GM18505 (cell line): ENCODE measurements at regions not wholly inside any gene's neighbourhood (a gene's known extent, or its start where the extent isn't known, plus 50 kb on each side); places are given as distances from the start of the nearest gene placed in this dataset.
A peak's percentile ranks its signal among the peaks of the same experiment; 100 is the strongest.

Experiments
- ATAC-seq: cut with Tn5 transposase; IDR thresholded peaks from one replicate; pipeline ENCODE4 v1.9.1; 2021; ENCODE audit not compliant: unreplicated experiment
- POLR2A ChIP-seq: IDR thresholded peaks from 4 replicates; pipeline ENCODE4 v1.6.1; 2011; ENCODE audit warnings: borderline replicate concordance; ENCODE audit not compliant: insufficient read depth, insufficient read length; ENCODE audit errors: extremely low read depth

DNA sequence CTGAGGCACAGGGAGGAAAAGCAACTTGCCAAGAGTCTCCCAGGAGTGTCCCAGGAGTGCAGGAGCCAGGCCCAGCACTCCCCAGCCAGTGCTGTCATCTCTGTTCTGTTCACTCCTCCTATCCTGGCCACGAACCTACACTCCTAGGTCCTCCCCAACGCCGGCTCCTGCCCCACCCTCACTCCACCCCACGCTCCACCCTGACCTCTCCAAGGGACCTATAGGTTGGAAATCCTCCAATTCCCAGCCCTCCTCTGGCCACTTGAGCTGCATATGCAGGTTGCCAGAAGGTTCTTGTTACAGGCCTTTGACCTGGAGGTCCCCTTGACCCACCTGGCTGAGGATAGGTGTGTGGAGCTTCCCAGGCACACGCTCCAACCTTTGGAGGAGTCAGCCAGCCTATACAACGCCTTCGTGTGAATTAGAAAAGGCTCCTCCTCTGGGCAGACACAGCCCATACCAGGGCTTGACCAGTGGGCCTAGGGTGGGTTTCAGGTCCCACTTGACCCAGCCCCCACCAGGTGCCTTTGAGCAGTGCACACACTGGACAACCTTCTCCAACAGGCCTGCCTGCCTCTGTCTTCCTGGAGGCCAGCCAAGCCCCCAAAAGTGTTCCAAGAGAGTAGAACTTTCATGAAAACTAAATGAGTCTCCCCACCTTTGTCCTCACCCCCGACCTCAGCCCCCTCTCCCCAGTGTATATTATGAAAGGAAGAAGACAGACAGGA lies 167.2 kb upstream of the TLE3 start:
- TF ChIP-seq POLR2A = no peak
- ATAC-seq = no peak

GRCh38 chr15:70264014-70264582 lies 166.4 kb upstream of the TLE3 start:
- no peak for TF ChIP-seq POLR2A
- ATAC-seq = no peak

DNA sequence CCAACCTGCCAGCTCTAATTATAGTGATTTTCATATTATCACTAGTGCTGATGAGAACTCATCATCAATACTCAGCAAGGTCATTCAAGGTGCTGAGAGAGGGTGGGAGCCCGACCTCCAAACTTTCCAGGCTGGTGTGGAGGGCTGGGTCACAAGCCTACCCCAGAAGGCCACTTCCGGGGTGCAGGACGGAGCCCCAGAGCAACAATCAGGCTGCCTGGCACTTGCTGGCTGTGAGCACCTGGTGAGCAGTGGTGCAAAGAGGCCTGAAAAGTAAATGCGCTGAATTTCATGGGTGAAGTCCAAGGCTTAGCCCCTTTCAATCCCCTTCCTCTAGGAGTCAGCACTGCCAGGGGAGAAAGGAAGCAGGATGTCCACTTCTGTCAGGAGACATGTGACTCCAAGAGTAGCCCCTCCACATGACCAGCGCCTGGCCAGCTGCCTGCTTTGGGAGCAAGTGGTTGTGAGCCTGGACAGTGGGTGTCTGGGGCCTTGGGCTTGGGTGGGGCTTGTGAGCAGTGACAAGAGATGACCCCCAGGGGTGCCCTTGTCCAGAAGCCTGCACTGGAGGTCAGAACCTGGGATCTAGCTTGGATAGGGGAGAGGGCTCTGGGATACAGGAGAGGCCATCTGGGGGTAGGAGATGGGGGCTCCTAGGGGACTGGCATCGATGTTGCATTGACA lies 165.0 kb upstream of the TLE3 start:
- ATAC-seq = no peak
- TF ChIP-seq POLR2A = no peak

GRCh38 chr15:70262171-70262570 lies 164.5 kb upstream of the TLE3 start:
- ATAC-seq = no peak
- TF ChIP-seq POLR2A = no peak

DNA sequence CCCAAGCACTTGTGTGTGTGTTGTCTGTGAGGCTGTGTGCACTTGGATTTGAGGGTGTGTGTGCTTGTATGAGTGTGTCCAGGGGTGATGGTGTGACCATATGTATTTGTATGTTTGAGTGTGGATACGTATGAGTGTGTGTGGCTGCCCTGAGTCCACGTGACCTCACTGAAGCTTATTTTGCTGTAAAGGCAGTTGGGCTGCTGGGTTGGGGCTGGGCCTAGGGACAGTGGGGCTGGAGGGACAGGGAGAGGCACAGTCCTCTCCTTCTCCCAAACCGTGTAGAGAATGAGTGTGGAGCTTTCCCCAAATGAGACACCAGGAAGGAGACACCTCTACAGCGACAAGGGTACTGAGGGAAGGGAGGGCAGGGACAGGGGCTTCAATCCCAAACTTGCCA lies 163.4 kb upstream of the TLE3 start:
- no peak for TF ChIP-seq POLR2A
- no peak for ATAC-seq

DNA sequence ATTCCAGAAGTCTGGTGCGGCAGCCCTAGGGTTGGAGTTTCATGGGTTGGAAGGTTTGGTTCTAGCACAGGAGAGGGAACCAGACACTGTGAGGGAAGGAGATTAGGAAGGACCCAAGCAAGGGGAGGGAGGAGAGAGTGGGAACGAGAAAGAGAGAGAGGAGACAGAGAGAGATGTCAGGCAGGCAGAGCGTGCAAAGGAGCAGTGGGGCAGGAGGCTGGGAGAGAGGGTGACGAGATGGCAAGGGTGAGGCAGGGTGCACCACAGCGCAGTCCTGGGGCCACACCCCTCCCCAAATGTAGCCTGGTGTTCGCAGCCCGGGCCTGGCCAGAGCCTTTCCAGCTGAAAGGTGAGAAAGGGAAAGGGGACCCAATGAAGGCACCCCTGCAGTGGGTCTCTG lies 162.9 kb upstream of the TLE3 start:
- TF ChIP-seq POLR2A = no peak
- ATAC-seq = no peak

DNA sequence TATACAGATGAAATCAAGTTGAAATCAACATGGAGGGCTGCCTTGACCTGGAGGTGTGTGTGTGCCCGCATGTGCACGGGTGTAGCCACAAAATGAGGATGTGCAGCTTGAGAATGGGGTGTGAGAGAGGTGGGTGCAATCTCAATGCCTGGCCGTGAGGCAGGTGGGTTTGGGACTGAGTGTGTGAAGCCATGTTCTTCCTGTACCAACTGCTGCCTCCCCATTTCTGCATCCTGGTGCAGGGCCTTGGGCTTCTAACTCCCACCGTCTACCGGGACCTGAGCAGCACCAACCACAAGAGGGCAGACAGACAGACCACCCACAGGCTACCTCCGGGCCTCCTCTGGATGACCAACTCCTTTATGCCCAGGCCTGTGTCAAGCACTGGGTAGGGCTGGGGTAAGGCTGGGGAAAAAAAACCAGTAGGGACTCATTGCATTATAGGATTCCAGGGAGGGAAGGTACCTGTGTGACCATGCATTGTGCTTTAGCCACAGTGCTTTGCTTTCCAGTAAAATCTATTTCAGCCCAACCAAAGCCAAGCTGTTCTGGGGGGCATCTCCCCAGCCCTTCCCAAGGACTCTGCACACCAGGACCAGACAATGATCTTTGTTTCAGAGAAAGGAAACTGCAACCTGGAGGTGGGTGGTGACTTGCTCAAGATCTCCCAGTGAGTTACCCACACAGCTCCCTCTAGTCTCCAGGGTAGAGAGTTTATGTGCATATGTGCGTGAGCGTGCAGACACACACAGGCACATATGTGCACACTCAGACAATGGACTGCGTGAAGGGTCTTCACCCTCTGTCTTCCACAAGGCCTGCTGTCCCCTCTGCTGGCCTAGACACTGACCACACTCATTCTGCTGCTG lies 162.2 kb upstream of the TLE3 start:
- ATAC-seq = no peak
- TF ChIP-seq POLR2A = no peak

DNA sequence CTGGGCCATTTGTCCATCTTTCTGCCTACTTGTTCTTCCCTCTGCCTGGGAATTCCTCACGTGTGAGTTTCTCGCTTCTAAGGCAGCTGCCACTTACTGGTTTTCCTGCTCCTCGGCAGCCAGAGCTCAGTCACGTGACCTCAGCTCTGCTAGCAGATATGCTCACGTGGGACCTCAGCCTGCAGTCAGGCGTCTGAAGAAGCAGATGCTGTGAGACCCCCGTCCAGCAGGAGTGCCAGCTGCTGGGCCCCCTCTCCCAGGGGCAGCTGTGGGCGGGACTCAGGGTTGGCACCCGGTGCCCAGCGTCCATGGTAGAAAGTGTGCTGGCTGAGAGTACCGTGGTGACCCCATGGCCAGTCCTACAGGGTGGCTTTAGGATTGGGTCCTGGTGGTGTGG lies 161.3 kb upstream of the TLE3 start:
- peak; percentile 22 for ATAC-seq

DNA sequence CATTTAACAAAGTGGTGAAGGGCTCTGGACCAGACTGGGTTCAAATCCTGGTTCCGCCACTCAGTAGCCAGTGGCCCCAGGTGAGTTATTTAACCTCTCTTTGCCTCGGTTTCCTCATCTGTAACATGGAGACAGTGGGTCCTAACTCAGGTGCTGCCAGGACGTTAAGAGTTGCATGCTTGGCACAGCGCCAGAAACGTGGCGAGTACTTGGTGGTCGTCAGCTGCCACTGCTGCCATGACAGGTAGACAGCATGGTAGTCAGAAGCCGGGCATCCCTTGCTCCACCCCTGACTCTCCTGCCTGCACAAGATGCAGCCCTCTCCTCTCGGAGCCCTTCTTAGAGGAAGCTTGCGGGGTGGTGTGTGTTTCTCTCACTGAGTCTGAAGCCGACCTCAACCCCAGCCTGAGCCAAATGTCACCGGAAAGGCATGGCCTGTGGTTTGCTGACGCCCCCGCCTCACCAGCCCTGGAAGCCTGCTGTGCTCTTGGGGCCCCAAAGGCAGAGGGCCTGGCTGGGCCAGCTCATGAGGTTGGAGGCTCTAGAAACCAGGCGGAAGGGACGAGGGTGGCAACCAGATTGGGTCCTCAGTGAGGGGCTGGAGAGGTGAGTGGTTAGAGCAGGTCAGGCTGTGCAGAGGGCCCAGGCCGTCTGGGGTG lies 160.8 kb upstream of the TLE3 start:
- TF ChIP-seq POLR2A = no peak
- peak; percentile 39 for ATAC-seq

More for the DNA sequence above, 161.3 kb upstream of the TLE3 start:
- no peak for TF ChIP-seq POLR2A

DNA sequence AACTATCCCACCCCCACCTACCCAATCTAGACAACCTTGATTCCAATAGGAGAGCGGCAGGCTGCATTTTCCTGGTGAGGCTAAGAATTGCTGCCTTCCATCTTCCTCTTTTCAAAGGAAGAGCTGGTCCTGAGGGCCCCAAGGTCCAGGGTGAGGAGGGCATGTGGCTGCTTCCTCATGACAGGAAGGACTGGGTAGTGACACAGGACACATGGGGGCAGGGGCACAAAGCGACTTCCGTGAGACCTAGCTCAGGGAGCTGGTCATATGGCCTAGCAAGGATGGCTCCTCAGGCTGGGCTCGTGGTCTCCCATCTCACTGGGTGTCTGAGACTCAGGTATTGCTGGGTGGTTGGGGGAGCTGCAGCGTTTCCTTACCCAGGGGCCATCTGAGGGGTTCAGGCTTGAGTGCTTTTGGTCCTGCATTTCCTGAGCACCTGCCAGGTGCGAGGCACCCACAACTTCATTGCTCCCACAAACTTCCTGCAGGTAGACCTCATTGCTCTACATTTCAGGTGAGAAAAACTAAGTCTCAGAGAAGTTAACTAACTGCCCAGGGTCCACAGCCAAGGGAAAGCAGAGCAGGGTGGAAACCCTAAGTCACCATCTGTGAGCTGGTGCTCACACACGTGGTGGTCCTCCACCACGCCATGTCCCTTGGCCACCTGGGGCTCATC lies 160.0 kb upstream of the TLE3 start:
- no peak for ATAC-seq
- no peak for TF ChIP-seq POLR2A

- no peak for ATAC-seq
Observed at GRCh38 chr15:70257047-70257446, 159.3 kb upstream of the TLE3 start.

GRCh38 chr15:70254311-70254869 lies 156.7 kb upstream of the TLE3 start:
- ATAC-seq = no peak
- TF ChIP-seq POLR2A = no peak

More at GRCh38 chr15:70257047-70257446, 159.3 kb upstream of the TLE3 start:
- no peak for TF ChIP-seq POLR2A
